Esophagus muscularis mucosa (tissue), 3 donors: ENCODE measurements at regions not wholly inside any gene's neighbourhood (a gene's known extent, or its start where the extent isn't known, plus 50 kb on each side); places are given as distances from the start of the nearest gene placed in this dataset.

Experiments
- POLR2A ChIP-seq: fragments of 450-650 bp; IDR thresholded peaks from one replicate; pipeline ENCODE4 v1.6.1; 2017; ENCODE audit warnings: antibody characterized with exemption, moderate library complexity, mild to moderate bottlenecking, low read depth
- TF ChIP-seq, protein P1 (sequence below), 3 experiments: fragments of 200-600 bp in 2 of 3; fragments of 450-650 bp in 1 of 3; sonication (generic) in 2 of 3; IDR thresholded peaks; one replicate each; pipeline ENCODE4 v1.5.1; 2017 to 2019; ENCODE audit warnings: antibody characterized with exemption in 3 of 3, mild to moderate bottlenecking in 2 of 3, moderate library complexity in 1 of 3

DNA sequence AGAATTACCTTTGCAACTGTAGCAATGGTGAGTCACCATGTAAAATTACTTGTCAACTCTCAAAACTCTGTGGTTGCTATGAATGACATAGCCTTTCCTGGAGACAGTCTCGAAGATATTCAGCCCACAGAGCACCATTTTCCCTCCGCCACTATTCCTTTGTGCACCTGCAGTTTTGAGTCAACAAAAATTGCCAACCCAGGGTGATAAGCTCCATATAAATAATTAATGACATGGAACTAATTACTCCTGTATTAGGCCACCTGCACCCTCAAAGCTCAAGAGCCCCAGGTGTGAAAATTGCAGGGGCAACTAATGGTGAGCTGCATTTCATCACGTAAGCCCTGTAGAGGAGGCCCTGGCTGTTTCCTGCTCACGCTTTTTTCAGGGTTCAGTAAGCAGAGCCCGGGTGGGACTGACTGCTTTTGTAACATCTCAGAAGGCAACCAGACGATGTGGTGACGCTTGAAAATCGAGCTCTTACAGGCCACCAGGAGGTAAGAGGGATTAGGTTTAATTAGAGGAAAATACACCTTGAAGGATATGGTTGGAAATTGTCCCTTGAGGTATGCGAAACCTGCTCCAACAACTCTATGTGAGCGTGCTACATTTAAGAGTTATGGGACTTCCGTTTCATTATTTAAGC lies 70.8 kb downstream of the BMP2 start:
- no peak for TF ChIP-seq POLR2A
- TF ChIP-seq, protein P1, sequence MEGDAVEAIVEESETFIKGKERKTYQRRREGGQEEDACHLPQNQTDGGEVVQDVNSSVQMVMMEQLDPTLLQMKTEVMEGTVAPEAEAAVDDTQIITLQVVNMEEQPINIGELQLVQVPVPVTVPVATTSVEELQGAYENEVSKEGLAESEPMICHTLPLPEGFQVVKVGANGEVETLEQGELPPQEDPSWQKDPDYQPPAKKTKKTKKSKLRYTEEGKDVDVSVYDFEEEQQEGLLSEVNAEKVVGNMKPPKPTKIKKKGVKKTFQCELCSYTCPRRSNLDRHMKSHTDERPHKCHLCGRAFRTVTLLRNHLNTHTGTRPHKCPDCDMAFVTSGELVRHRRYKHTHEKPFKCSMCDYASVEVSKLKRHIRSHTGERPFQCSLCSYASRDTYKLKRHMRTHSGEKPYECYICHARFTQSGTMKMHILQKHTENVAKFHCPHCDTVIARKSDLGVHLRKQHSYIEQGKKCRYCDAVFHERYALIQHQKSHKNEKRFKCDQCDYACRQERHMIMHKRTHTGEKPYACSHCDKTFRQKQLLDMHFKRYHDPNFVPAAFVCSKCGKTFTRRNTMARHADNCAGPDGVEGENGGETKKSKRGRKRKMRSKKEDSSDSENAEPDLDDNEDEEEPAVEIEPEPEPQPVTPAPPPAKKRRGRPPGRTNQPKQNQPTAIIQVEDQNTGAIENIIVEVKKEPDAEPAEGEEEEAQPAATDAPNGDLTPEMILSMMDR (IDR thresholded peaks at IDR 0.05): no peak
